ENCODE measurements at regions not wholly inside any gene's neighbourhood (a gene's known extent, or its start where the extent isn't known, plus 50 kb on each side); places are given as distances from the start of the nearest gene placed in this dataset.

GRCh38 chr9:89988458-89988857 lies 383.6 kb downstream of the GADD45G start:
- DNase-seq: no peak

- no peak for DNase-seq
Measured at GRCh38 chr9:89991204-89991790, 386.5 kb downstream of the GADD45G start.

- DNase-seq: no peak
Measured at GRCh38 chr9:89992326-89993198, 387.8 kb downstream of the GADD45G start.

DNA sequence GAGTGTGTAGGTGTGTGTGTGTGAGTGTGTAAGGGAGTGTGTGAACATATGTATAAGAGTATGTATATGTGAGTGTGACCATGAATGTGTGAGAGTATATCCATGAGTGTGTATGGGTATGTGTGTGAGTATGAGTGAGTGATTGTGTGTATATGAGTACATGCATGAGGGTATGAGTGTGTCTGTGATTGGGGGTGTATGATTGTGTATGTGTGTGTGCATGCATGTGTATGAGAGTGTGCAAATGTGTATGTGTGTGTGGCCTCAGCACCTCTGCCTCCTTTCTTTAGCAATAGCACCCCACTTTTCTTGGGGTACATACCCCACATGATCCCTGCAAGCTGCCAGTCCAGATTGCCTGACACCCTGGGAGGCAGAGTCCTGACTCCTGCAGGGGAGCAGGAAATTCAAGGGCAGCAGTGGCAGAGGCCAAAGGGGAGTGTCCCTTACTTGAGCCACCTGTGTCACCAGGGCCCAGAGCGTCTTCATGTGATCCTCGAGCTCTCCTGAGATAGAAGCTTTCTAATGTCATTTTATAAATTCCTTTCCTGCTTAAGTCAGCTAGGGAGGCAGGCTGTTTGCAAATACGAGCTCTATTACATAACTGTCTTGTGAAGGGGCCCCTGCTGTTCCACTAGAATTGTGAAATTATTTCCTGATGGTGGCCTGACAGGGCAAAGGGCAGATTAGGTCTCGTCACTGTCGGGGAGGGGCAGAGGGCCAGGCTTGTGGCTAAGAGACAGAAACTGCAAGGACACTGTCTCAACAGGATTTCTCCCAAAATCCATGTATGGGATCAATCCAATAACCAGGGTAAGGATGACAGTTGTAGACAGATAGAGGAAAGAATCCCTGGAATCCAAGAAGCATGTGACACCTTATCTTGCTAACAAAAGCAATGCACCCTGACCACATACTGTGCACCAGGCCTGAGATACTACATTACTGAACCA lies 389.1 kb downstream of the GADD45G start:
- DNase-seq: no peak

DNA sequence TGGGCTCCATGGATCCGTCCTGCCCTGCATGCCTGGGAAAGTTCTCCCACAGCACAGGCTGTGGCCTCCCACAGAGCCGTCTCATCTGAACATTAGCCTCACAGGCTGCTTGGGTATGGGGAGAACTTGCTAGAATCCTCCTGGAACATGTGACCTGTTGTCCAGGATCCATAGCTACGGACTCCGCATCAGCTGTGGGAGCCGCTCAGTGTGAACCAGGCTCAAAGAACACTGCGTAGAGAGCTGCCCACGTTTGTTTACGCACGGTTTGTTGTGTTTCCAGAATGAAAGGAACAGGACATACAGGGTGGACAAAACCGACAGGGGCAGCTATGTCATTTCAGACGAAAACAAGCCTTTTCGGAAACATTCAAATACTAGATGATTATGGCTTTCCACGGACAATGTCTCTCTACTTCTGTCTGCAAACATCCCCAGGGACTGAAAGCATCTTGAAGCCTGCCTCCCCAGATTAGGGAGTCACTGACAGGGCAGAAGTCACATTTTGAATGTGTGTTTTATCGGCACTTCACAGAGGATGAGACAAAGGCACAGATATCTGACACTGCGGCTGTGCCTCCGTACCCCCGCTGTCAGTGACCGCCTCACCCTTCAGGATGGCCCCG lies 390.3 kb downstream of the GADD45G start:
- DNase-seq: no peak

GRCh38 chr9:89996116-89996515 lies 391.3 kb downstream of the GADD45G start:
- no peak for DNase-seq

GRCh38 chr9:89996773-89997172 lies 392.0 kb downstream of the GADD45G start:
- DNase-seq: no peak

DNA sequence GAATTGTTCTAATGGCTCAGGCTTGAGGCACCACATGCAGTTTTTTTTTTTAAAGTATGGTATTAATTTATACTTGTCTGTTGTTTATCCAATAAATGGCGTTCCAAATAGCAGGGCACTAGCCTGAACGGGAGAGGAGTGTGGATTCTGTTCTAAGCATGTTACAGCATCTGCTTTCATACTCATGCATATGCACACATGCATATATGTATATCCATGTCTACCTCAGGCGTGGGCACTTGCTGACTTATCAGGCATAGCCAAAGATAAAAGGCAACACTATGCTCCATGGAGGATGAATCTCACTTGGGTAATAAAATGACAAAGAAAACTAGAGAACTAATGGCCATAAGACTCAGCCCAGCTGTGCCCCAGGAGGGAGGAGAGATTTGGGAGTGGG lies 393.8 kb downstream of the GADD45G start:
- DNase-seq: no peak

DNA sequence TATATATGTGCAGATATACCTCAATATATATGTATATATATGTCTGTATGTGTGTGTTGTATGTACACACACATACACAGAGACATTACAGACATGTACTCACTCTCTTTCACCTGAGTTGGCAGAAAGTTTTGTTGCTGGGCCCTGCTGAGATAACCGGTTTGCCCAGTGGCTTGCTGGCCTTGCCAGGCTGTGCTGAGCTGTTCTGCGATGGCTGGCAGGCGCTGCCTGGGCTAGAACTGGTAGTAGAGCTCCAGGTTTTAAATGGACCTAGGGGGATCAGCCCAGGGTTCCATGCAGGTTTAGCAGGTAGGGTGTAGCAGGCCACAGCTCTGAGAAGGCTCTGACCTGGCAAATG lies 394.3 kb downstream of the GADD45G start:
- DNase-seq: peak; percentile 68

DNA sequence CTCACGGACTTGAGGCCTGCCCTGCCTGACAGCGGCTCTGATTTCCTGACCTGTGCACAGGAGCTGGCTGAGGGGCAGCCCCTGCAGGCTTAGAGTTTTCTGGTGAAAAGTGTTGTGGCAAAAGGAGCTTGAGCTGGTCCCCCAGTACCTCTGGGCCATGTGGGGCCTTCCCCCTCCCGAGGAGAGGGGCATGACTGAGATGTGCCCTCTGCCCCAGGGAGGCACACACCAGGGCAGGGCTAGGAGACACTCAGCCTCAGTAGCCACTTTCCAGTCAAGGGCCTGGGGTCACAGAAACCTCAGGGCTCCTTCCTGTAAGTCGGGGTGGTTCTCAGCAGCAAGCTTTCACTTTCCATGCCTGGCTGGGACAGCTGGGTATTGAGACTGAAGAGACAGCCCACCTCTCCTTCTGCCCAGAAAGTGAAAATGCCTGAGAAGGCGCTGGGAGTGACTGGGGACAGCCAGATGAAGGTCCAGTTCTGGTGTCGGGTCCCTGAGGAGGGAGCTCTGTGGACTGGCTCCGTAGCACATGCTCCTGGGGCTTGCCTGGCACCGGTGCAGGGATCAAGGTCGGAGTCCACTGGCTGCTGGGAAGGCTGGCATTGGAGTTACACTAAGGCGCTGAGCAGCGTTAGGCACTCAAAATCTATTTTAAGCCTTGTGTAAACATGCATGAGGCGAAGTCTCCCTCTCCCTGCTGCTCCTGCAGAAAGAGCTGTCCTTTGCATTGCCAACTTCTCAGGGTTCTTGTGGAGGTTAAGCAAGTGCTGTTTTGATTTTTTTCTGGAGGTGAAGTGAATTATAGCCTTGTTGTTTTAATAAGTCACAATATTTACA lies 394.9 kb downstream of the GADD45G start:
- DNase-seq: peak; percentile 80

DNA sequence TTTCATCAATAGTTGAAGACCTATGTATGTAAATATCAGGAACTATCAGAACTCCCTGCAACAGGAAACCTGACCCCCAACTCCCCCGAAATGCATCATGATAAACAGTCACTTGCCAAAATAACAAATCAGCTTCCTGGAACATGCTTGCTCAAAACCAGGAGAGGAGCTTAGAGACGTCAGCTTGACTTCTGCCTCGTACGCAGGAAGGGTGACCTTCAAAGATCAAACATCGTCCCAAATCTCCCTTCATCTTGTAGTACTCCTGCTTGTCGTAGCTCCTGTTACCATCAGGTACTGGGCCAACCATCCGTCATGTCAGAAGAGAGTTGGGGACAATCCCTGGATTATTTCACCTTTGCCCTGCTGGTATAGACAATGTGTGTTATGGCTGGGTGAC lies 396.1 kb downstream of the GADD45G start:
- no peak for DNase-seq

DNA sequence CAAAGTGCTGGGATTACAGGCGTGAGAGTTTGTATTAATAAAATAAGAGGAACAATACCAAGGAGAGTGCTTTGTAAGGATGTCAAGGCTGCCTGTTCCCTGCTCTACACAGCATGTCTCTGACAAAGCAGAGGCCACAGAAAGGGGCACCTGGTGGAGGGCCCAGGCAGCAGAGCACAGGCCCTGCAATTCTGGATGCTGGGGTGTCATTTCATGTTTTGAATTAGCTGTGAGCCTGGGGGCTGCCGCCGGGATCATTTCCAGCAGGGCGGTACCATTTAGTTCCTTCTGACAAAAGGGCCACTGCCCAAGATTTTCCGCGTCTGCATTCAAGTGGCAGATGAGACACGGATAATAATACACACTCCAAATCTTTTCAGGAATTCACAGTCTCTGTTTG lies 396.9 kb downstream of the GADD45G start:
- no peak for DNase-seq

DNA sequence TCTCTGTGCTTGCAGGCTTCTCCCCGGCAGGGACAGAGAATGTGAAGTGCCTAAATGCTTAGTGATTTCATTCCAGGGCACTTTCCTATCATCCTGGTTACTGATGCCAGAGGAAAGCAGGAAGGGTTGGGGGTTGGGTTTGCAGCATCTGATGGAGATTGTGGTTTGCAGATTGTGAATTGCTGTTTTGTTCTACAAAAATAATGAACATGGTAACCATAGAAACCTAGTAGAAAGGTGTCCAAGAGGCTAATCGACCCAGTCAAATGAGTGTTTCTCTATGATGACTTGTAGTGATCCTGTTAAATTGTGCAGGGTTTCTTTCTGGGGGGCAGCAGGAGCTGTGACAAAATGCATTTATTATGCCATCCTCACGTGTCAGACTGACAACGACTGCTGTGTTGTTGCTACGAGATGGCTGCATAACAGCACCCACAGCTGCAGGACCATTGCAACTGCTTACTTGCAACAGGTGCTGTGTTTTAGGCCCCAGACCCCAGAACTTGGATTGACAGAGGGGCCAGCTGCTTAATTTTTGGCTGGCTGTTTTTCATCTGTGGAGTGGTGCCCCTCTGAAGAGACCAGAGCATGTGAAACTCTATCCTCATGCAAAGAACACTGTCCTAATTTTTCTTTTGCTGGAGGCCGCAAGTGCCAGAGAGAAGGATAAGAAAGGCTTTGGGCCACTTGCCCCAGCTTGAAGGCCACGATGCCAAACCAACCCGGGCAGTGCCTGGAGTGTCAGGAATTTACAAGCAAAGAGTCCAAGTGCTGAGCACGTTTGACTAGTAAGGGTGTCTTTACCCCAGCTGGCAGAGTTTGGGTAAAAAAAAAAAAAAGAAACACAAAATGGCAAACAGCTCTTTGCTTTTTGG lies 397.8 kb downstream of the GADD45G start:
- no peak for DNase-seq

DNA sequence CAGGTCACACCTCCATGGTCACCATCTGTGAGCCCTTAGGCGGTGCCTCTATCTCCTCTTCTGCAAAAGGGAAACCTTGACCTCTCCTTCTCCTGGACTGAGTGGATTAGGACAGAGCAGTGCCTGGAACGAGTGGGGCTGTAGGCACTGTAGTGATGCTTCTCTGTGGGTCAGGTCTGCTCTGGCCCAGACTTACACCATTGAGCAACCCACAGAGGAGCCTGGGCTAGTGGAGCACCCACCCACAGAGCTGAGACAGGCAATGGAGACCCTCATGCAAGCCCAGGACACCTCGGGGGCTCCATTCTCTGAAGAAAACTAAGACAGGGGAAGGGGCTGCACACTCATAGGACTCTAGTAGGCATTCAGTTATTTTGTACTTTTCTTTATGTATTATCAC lies 400.6 kb downstream of the GADD45G start:
- no peak for DNase-seq

DNA sequence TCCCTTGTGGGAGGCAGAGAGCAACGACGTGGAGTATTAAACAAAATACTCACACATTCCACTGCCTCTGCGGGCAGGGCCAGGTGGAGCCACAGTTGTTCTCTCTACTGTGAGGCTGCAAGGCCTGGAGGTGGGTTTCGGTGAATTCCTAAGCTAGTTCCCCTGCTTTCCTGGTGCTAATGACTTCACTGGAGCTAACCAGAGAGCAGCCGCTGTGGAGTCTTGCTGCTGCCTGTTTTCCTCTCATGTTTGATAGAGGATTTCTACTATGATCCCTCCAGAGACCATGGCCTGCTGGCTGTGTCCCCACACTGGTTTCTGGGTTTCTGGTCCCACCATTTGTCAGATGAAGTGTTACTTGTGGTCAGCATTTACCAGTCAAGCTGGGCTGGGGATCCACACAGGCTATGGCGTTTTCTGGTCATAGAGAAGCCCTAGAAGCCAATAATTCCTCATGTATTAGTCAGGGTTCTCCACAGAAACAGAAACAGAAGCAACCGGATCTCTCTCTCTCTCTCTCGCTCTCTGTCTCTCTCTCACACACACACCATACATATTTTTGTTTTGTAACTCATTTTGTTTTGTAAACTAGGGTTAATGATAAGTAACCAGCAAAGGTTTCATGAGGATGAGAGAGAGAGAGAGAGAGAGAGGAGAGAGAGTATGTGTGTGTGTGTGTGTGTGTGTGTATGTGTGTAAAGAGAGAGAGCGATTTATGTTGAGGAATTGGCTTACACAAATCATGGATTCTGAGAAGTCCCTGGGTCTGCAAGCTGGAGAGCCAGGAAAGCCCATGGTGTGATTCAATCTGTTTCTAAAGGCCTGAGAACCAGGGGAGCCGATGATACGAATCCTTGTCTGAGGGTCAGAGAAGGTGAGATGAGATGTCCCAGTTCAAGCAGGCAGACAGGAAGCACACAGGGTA lies 403.0 kb downstream of the GADD45G start:
- DNase-seq: no peak

DNA sequence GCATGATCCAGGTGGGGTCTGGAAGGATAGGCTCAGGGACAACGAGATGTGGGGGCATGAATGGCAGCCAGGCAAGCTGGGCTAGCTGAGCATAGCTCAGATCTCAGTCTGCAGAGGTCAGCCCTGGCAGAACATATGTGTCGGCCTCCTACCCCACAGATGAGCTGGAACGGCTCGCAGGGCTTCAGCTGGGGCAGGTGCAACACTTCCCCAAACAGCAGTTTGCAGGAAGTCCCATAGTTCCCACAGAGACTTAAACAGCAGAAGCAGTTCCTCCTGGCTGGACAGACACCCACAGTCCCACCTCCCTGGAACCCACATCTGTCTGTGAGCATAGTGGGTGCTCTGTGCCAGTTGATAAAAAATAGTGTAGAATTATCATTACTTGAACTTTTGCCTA lies 404.6 kb downstream of the GADD45G start:
- DNase-seq: no peak

GRCh38 chr9:90010793-90011192 lies 406.0 kb downstream of the GADD45G start:
- DNase-seq: no peak

DNA sequence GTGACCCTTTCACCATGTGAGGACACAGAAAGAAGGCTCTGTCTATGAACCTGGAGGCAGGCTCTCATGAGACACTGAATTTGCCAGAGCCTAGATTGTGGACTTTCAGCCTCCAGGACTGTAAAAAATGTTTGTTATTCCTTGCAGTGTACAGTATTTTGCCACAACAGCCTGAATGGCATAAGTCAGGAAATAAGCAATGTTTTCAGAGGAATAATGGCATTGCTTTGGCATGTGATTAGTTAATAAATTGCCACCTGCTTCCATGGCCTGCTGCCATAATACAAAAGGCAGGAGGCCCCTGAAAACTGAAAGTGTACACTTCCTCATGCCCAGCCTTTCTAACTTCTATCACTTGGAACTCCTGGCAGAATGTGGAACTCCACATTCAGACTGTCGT lies 408.1 kb downstream of the GADD45G start:
- DNase-seq: peak; percentile 37

DNA sequence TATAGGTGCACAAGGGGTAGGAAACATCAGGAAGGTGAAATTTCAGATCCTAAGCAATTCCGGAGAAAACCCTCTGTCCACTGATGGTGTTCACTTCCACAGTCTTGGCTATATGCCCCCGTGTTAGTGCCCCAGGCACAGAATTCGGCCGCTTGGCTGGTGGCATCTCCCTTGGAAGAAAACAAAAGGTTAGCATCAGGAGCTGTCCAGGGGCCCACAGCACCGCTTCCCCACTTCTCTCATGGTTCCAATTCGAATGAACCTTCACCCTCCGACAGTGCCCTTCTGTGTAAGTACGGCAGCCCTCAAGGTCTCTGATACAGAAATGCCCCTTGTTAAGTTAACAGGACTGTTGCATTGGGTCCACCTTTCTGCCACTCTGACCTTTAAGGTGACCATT lies 409.0 kb downstream of the GADD45G start:
- DNase-seq: no peak

DNA sequence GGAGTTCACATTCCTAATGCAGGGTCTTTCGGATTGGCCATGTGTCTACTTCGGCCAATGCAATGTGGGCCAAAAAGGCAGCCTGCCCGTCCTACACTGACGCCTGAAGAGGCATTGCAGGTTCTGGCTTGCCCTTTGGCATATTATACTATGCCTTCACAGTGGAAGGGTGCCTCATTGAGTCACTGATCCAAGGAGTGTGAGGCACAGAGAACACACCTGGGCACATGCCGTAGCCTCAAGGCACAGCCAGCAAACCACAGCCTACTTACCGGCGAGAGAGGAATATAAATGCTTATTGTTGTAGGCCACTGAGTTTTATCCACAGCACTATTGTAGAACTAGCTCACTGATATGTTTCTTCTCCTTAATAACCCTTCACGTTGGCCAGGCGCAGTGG lies 409.6 kb downstream of the GADD45G start:
- no peak for DNase-seq
